MCF 10A (cell line): ENCODE measurements at regions not wholly inside any gene's neighbourhood (a gene's known extent, or its start where the extent isn't known, plus 50 kb on each side); places are given as distances from the start of the nearest gene placed in this dataset.

Source experiments
- BruUV-seq: library from RNA; stranded (reverse); fragments of 400-500 nt; replicated peaks from 2 replicates; lab custom pipeline; 2021; lab: Mats Ljungman, UMichigan
- CTCF ChIA-PET: fragments of 300-600 bp; sonication (Branson Sonifier 250); formaldehyde crosslinking; extraction: SDS; loops from one replicate; lab custom pipeline; 2021; ENCODE audit warnings: antibody characterized with exemption, inconsistent platforms; lab: Yijun Ruan, JAX
- POLR2A ChIA-PET: fragments of 300-600, 350-650 bp; sonication (Branson Sonifier 250); formaldehyde crosslinking; extraction: SDS; loops from one replicate; lab custom pipeline; 2020; ENCODE audit warnings: antibody characterized with exemption, inconsistent platforms; lab: Yijun Ruan, JAX
- DNase-seq: peaks from one replicate; pipeline ENCODE4 v3.0.0-alpha.2; 2018; ENCODE audit not compliant: unreplicated experiment
- H3K27ac Mint-ChIP-seq: one replicate; pipeline ENCODE4 v1.8.0; 2022; ENCODE audit warnings: mild to moderate bottlenecking, low read depth, mixed read lengths; ENCODE audit not compliant: unreplicated experiment
- H3K27me3 Mint-ChIP-seq: one replicate; pipeline ENCODE4 v1.8.0; 2022; ENCODE audit warnings: mixed read lengths; ENCODE audit not compliant: insufficient read depth, unreplicated experiment
- H3K36me3 Mint-ChIP-seq: one replicate; pipeline ENCODE4 v1.8.0; 2022; ENCODE audit warnings: mild to moderate bottlenecking, moderate library complexity, mixed read lengths; ENCODE audit not compliant: insufficient read depth, unreplicated experiment
- H3K4me1 Mint-ChIP-seq: one replicate; pipeline ENCODE4 v1.8.0; 2022; ENCODE audit warnings: mixed read lengths; ENCODE audit not compliant: insufficient read depth, unreplicated experiment
- H3K4me3 Mint-ChIP-seq: one replicate; pipeline ENCODE4 v1.8.0; 2022; ENCODE audit warnings: mild to moderate bottlenecking, moderate library complexity, mixed read lengths; ENCODE audit not compliant: unreplicated experiment
- H3K9me3 Mint-ChIP-seq: one replicate; pipeline ENCODE4 v1.8.0; 2022; ENCODE audit warnings: mixed read lengths; ENCODE audit not compliant: unreplicated experiment
- intact Hi-C: fragments of 100-400 bp; cut with micrococcal nuclease; formaldehyde crosslinking; loops from 2 replicates; pipeline ENCODE4 v1.14.1; 2022
- TF ChIP-seq, protein P1 (sequence below): fragments of 200-600 bp; IDR thresholded peaks from one replicate; pipeline ENCODE4 v1.8.0; 2022; ENCODE audit warnings: antibody characterized with exemption, mild to moderate bottlenecking; ENCODE audit not compliant: unreplicated experiment

DNA sequence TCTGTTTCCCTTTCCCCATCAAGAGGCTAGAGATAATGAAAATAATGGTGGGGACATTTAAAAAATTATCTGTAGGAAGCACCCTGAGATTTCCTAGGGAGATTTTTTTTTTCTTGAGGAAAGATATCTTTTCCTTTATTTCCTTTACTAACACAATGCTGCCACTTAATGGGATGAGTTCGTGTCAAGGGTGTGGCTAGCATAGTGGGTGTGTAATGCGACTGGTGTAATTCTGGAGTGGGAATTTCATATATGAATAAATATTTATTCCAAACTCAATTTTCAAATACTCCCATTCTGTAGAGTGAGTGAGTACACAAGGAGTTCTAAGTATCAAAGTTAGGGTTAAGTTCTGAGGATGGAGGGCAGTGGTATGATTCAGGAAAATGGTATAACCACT, 66.1 kb upstream of the GALNT15 start:
- POLR2A ChIA-PET, result no interaction called here
- Mint-ChIP-seq H3K4me3 (no peak overlapping the region), H3K9me3 (peaks cover 29% of the 10 kb centered on the region), H3K4me1 (peaks cover under 1% of the 10 kb centered on the region), H3K27me3 (no peaks in the 10 kb centered on the region), H3K36me3 (no peaks in the 10 kb centered on the region), H3K27ac (peak overlapping the region; percentile 1)
- intact Hi-C loops, result no loop called here
- CTCF ChIA-PET, result no interaction called here
- DNase-seq, result no peak
- TF ChIP-seq, protein P1, sequence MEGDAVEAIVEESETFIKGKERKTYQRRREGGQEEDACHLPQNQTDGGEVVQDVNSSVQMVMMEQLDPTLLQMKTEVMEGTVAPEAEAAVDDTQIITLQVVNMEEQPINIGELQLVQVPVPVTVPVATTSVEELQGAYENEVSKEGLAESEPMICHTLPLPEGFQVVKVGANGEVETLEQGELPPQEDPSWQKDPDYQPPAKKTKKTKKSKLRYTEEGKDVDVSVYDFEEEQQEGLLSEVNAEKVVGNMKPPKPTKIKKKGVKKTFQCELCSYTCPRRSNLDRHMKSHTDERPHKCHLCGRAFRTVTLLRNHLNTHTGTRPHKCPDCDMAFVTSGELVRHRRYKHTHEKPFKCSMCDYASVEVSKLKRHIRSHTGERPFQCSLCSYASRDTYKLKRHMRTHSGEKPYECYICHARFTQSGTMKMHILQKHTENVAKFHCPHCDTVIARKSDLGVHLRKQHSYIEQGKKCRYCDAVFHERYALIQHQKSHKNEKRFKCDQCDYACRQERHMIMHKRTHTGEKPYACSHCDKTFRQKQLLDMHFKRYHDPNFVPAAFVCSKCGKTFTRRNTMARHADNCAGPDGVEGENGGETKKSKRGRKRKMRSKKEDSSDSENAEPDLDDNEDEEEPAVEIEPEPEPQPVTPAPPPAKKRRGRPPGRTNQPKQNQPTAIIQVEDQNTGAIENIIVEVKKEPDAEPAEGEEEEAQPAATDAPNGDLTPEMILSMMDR, result no peak
- no TSS peak for BruUV-seq

DNA sequence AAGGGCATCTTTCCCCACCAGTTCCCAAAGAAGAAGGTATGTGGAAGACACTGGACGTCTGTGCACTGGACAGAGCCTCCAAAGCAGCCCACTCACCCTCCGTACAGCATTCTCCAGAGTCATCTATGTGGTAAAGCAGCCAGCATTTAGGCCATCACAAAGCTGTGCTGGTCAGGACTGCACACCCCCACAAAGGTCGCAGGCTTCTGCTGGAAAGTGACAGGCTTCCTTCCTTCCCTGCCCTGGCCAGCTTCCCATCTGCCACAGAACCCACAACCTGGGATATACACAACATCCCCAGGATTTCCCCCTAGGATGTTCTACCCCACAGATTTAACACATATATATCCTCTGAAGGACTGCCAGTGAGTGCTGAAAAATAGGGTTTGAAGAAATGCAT, 64.6 kb upstream of the GALNT15 start:
- Mint-ChIP-seq H3K4me3 (no peak overlapping the region), H3K9me3 (peaks cover 26% of the 10 kb centered on the region), H3K27ac (no peak overlapping the region), H3K36me3 (no peaks in the 10 kb centered on the region), H3K4me1 (peaks cover 6% of the 10 kb centered on the region), H3K27me3 (no peaks in the 10 kb centered on the region)
- ChIA-PET CTCF (interaction anchor here (1.2 kb wide), 1 partner anchor 62 kb away, joined by 5 read pairs; no protein-coding TSS in a partner anchor), POLR2A (interaction anchor here (0.7 kb wide), 1 partner anchor 1715 kb away, joined by 3 read pairs; no protein-coding TSS in a partner anchor)
- no TSS peak for BruUV-seq
- DNase-seq, result no peak
- intact Hi-C loops, result no loop called here
- TF ChIP-seq, protein P1, result no peak

DNA sequence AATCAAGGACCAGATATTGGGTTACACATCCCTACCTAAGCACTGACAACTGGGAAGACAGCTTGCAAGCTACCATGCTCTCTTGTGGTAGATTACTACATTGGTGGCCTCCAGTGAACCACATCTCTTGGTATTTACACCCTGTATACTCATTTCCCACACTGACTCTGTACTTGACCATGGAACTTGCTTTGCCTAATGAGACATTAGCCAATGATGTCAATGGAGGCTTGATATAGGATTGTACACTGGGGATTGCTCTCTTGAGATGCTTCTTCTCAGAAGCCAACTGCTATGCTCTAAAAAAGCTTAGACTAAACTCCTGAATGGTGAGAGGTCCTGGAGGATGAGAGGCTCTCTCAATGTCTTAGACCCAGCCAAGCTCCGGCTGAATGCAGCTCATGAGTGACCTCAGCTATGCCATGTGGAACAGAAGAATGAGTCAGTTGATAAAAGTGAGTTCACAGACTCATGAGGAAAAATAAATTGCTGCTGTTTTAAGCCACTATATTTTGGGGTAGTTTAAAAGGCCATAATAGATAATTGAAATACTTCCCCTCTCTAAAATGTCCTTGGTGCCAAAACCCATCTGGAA, 61.5 kb upstream of the GALNT15 start:
- POLR2A ChIA-PET, result no interaction called here
- H3K4me3 Mint-ChIP-seq, result no peak overlapping the region
- no peaks in the 10 kb centered on the region for H3K36me3 Mint-ChIP-seq
- H3K27ac Mint-ChIP-seq, result no peak overlapping the region
- TF ChIP-seq, protein P1, result no peak
- no peak for DNase-seq
- H3K4me1 Mint-ChIP-seq, result peaks cover 6% of the 10 kb centered on the region
- no peaks in the 10 kb centered on the region for H3K27me3 Mint-ChIP-seq
- H3K9me3 Mint-ChIP-seq, result peaks cover 7% of the 10 kb centered on the region
- BruUV-seq, result no TSS peak
- intact Hi-C loops, result no loop called here
- CTCF ChIA-PET, result interaction anchor here (0.6 kb wide), 1 partner anchor 168 kb away, joined by 3 read pairs; no protein-coding TSS in a partner anchor

DNA sequence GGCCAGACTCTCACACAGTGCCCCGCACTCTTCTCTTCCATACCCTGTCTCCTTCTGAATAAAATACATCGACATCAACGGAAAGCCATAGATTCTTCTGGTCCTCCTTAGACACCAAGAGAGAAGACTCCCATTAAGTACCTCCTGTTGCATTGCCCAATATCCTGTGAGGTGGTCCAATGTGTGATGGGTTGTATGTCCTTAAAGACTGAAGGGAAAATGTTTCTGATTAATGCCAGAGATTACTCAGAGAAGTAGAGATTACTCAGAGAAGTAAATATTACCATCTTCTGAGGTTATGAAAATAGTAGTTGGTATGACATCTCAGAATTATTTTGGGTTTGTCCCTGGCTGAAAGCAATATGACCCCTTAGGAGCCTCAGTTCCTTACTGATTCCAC, 60.8 kb upstream of the GALNT15 start:
- TF ChIP-seq, protein P1, result no peak
- CTCF ChIA-PET, result interaction anchor here (0.9 kb wide), 1 partner anchor 64 kb away, joined by 3 read pairs; no protein-coding TSS in a partner anchor
- H3K36me3 Mint-ChIP-seq, result no peaks in the 10 kb centered on the region
- H3K4me1 Mint-ChIP-seq, result peaks cover 6% of the 10 kb centered on the region
- H3K27ac Mint-ChIP-seq, result no peak overlapping the region
- POLR2A ChIA-PET, result no interaction called here
- H3K27me3 Mint-ChIP-seq, result no peaks in the 10 kb centered on the region
- peaks cover 7% of the 10 kb centered on the region for H3K9me3 Mint-ChIP-seq
- intact Hi-C loops, result no loop called here
- BruUV-seq, result no TSS peak
- no peak for DNase-seq
- no peak overlapping the region for H3K4me3 Mint-ChIP-seq
